NCI-H1694 treated with DMSO at 0.1 percent for 48 hours (cell line): ENCODE measurements at regions not wholly inside any gene's neighbourhood (a gene's known extent, or its start where the extent isn't known, plus 50 kb on each side); places are given as distances from the start of the nearest gene placed in this dataset.

Source experiments
- DNase-seq: peaks from one replicate; lab custom pipeline; 2025; lab: John Stamatoyannopoulos, UW

GRCh38 chr14:85421186-85421877 lies 108.6 kb upstream of the FLRT2 start:
- DNase-seq = no peak

DNA sequence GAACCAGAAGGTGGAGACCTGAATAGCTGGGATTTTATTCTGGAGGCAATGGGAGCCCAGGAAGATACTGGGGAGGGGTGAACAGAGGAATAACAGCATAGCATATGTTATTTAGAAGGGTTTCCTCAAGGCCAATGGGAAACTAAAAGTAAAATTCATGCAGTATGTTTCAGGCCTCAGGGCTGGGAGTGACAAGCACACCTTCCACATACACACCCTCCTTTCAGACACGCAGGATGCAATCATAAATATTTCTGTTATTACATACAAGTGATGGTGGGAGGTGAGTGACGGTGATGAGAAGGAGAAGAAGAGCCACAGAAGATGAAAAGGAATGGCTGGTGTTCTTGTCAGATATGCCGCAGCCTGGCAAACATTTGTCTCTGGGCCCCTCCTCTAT lies 106.1 kb upstream of the FLRT2 start:
- no peak for DNase-seq

- DNase-seq = no peak
Observed at GRCh38 chr14:85425507-85425906, 104.4 kb upstream of the FLRT2 start.

GRCh38 chr14:85426068-85426935 lies 103.6 kb upstream of the FLRT2 start:
- no peak for DNase-seq

- DNase-seq = no peak
Observed at GRCh38 chr14:85428926-85429325, 101.0 kb upstream of the FLRT2 start.

DNA sequence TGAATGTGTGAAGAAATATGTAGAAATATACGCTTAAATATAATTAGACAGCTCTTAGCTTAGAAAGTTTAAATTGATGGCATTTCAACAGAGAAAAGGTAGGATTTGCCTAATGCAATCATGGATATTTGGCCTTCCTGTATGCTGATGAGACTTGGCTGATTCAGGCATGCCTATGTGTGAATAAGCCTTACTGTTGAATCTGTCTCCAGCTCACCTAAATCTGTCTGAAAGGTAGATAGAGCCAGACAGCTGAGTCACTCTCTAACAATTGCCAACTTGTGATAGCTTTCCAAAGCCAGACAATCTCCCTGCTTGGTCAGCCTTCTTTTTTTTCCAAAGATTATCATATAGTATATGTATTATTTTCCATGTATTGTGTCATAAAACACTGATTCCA lies 92.8 kb upstream of the FLRT2 start:
- DNase-seq = no peak

DNA sequence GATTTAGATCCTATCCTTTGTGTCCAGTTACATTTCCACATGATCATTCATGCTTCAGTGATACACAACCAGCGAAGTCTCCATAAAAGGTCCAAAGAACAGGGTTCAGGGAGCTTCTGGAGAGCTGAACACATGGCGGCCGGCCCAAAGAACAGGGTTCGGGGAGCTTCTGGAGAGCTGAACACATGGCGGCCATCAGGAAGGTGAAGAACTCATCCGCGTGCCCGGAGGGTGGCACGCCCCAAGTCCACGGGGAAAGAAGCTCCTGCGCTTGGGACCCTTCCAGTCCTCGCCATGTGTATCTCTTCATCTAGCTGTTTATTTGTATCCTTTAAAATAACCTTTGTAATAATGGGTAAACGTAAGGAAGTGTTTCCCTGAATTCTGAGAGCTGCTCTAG lies 91.9 kb upstream of the FLRT2 start:
- DNase-seq = no peak

GRCh38 chr14:85438481-85438942 lies 91.4 kb upstream of the FLRT2 start:
- no peak for DNase-seq

DNA sequence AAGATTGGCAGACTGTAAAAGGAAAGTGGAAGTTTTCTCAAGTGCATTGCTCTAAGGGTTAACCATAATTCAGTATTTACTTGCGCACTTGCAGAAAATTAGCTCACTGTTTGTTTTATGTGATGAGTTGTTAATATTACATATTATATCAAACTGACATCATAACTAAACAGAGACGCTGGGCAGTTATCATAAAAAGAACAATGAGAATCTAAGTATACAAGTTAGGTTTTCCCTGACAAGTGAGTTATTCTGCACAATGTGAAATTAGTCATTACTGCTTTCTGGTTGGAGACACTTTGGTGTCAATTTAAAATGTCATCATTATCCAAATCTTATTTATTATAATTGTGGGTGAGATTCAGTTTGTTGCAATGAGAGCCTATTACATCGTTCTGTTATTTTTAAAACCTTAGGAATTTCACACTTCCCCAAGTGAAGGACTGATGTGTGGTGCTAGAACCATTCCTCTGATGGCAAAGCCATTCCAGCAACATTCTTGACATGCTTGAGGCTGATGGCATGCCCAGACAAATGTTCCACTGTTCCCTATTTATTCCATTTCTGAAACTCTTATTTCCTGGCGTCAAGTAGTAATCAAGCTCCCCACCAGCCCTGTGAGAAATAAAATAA lies 90.1 kb upstream of the FLRT2 start:
- DNase-seq = no peak

DNA sequence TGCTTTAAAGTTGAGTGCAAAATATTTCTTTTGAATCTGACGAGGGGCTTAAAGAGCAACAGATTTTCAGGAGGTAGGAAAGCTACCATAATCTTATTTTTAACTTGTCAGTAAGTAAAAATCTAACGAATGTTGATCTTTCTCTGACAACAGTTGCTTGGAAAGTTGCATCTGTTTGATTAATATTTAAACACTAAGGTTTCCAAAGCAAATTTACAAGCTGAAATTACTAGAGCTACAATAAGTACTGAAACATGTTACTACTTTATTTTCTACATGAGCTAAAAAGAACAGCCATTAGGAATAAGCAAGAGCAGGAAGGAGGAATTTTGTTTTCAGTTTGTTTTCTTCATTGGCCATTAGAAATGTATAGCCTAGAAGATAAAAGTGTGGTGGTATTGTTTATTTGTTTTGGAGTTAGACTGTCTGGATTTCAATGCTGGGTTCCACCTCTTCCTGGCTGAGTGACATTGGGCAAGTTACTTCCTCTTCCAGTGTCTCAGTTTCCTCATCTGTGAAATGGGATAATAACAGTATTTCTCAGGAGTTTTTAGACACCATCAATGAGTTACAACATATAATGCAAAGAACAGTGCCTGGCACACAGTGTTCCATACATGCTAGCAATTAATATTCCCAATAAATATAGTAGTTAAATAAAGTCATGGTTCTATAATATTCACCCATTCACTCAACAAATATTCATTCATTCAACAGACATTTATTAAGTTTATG lies 87.9 kb upstream of the FLRT2 start:
- DNase-seq = no peak

DNA sequence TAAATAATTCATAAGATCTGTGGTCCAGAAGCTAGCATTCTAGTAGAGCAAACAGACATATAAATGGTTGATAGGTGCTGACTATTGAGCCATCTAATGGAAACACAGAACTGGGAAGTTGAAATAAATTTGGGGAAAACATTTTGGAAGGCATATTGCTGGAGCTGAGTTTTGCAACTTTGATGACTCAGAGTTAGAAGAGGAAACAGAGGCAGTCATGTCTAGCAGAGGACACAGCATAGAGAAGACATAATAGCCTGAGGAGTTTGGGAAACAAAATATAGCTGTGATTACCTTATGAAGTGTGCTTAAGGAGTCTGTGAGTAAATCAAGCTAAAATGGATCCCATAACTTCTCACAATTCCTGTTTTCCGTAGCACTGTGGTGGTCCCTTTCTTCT lies 86.9 kb upstream of the FLRT2 start:
- no peak for DNase-seq

GRCh38 chr14:85444635-85445034 lies 85.3 kb upstream of the FLRT2 start:
- peak; percentile 48 for DNase-seq

GRCh38 chr14:85445151-85445795 lies 84.7 kb upstream of the FLRT2 start:
- no peak for DNase-seq

GRCh38 chr14:85447883-85448282 lies 82.1 kb upstream of the FLRT2 start:
- no peak for DNase-seq

- no peak for DNase-seq
Observed at GRCh38 chr14:85451421-85451820, 78.5 kb upstream of the FLRT2 start.

- DNase-seq = no peak
Observed at GRCh38 chr14:85453401-85454225, 76.3 kb upstream of the FLRT2 start.

- DNase-seq = no peak
Observed at GRCh38 chr14:85454226-85454813, 75.6 kb upstream of the FLRT2 start.

GRCh38 chr14:85459361-85460000 lies 70.5 kb upstream of the FLRT2 start:
- DNase-seq = no peak

GRCh38 chr14:85461432-85462133 lies 68.4 kb upstream of the FLRT2 start:
- no peak for DNase-seq
